HG03280 (cell line): ENCODE measurements at regions not wholly inside any gene's neighbourhood (a gene's known extent, or its start where the extent isn't known, plus 50 kb on each side); places are given as distances from the start of the nearest gene placed in this dataset.
"Not testable (repeated sequence)": the region's sequence is repeated elsewhere in the genome, so short reads cannot be mapped to it uniquely, and the experiment has no call there.

ENCODE experiments used
- ATAC-seq: cut with Tn5 transposase; IDR thresholded peaks from one replicate; pipeline ENCODE4 v1.9.1; 2021; ENCODE audit warnings: mild to moderate bottlenecking, moderate library complexity; ENCODE audit not compliant: unreplicated experiment

DNA sequence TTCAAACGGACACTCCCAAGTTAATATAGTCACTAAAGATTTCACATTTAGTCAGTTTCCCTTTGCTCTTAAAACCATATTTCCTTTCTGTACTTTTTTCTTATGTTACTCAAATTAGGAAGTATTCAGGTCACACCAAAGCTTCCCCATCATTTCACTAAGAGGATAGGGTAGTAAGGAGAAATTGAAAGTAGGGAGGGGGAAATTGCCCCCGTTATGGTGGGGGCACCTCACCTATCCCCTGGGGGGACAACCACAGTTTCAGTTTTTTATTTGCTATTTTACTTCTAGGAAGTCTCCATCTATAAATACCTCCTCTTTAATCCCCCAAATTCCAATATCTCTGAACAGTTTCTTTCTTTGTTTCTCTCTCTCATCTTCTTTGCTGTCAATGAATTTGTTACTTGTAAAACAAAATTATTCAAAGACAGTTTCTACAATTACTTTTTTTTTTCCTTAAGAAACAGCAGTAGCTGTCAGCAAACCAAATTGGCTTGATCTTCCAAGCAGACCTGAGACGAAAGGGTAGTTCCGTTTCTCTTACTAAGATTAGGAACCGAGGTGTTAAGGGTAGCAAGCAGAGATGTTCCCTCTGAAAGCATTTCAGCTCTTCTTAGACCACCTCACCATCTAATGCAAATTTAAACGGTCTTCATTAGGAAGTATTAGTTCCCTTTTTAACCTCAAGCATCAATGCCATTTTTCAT lies 160.2 kb upstream of the KLF3 start:
- ATAC-seq, result peak; percentile 87

DNA sequence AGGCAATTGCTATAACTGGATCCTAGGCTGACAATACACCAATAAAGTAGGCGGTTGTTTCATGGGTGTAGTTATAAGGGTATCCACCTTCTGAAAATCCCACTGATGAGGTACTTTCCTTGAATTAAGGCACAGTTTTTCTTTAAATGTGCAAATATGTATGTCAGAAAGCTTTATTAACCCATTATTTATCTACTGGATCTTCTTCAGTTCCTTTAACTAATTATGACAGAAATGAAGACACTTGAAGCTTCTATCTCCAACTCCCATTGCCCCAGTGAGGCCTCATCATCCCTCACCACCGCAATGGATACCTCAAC lies 159.6 kb upstream of the KLF3 start:
- ATAC-seq, result no peak

DNA sequence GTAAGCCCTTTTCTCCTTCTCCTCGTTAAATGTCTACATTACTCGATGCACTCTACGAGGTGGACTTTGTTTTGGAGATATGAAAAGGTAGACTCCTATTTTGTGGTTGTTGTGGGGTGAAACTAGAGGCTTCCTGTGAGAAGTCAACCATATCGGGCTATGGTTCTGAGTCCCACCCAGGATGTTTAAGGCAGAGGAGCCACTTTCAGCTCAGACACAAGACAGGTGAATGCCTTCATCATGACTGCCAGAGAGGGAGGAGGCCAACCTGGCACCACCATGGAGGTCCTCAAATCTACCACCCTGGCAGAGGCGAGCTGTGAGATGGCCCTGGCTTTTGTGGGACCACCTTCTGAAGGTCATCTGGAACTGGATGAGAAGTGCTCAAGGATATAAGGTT lies 154.4 kb upstream of the KLF3 start:
- no peak for ATAC-seq

DNA sequence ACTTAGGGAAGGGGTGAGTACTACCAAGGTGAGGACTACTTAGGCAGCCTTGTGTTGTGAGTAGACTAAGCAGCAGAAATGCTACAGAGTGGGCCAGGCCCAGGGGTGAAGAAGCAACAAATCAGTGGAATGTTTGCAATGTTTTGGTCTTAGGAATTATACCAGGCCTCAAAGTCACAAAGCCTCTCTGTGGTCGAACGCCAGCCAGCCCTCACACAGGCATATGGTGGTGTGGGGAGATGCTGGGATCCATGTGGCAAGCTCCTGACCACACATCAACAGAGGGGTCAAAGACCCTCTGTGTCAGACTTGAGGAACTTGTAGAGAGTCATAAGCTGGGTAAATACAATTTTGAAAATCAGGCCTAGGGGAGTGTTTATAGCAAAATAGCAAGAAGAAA lies 153.8 kb upstream of the KLF3 start:
- no peak for ATAC-seq

DNA sequence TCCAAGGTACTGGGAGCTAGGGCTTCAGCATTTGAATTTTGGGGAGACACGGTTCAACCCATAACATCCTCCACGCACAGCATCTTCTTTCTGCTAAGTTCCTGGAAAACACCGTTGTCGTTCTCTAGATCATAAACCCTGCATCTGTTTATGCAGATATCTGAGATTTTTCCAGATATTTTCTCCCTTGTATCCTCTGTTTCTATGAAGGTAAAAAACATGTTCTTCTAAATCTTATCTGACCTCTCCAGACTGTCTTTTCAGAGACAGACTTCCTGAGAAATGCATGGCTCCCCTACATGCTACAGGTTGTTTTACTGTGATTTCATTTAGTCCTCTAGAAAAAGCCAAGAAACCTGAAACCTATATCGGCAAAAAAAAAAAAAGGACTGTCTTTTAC lies 152.3 kb upstream of the KLF3 start:
- ATAC-seq, result no peak

DNA sequence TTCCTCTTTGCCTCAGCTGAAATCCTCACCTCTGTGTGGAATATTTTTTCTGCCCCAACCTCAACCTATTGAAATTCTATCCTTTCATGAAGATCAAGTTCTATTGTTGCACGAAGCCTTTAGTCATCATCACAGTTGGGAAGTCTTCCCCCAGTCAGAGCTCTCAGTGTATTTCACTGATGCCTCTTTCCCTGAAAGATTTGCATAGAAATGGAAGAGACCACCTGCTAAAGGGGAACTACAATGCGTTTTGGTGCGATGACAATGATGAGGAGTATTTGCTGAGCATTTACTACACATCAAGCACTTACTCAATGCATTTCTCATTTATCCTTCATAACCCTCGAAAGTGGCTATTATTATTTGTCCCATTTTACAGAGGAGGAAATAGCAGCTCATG lies 151.2 kb upstream of the KLF3 start:
- ATAC-seq, result no peak

DNA sequence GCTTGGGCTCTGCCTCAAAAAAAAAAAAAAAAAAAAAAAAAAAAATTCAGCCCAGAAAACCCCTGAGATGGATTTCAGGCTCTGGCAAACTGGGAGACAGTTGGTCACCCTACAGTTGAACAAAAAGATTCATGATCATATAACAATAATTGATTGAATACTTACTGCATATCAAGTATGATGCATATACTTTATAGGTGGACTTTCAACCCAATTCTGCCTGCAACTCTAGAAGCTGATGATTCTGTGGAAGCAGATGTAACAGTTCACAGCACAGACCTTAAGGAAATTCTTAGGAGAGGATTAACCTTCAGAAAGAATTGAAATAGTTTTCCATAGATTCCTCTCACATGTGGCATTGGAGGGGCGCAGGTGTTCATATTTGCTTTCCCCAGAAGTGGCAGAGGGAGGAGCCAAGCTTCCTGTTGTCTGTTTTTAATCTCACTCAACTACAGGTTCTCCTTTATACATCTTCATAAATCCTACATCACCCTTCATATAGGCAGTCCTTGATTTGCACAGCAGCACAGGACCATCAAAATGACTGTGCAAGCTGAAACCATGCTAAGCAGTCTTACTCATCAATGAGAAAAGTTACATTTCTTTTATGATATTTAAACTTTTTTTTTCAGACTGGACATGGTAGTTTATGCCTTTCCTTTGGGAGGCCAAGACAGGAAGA lies 149.4 kb upstream of the KLF3 start:
- ATAC-seq, result no peak

DNA sequence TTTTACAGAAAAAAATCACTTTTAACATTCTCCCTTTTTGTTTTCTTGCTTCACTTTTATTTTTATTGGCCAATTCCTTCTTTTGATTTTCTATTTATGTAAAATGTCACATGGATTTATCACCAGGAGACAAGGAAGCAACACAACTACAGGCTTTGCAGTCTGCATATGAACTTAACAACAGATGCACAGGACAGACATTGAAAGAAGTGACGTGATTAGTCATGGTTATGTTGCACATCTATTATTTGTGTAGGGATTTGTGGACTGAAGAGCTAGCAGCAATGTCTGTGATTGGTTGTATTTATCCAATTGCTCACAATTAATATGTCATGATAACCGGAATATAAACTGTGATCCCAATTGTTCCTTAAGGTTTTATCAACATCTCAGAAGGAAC lies 147.8 kb upstream of the KLF3 start:
- ATAC-seq, result no peak

DNA sequence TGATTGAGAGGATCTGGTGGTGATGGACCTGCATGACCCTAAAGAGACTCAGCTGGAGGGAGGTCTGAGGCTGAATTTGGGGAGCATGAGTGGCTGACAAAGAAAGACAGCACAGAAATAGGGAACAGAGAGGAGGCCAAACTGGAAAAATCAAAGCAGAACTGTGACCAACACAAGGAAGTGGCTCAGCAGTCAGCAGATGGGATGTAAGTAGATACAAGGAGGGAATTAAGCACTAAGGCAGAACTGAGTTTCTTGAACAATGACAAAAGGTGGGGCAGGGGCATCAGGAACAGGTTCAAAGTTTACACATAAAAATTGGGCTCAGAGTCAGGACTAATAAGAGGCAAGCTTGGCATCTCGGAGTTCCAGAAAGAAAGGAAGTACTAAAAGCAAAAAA lies 144.3 kb upstream of the KLF3 start:
- ATAC-seq, result no peak

DNA sequence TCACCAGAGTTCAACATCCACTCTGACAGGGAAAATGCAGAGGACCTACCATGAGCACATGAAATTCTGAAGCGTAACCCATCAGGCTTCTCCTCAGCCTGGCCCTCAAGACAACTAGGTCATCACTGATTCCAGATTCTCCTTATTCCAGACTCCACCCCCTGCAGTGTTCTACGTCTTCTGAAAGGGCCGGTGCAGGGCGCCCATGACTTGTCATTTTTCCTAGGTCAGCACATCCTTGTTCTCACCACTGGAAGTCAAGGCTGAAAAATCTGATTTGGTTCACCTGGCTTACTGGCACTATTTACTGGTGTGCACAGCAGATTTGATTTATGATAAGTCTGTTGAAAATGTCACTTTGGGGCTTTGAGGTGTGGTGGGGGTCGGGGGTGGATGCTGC lies 140.9 kb upstream of the KLF3 start:
- no peak for ATAC-seq

DNA sequence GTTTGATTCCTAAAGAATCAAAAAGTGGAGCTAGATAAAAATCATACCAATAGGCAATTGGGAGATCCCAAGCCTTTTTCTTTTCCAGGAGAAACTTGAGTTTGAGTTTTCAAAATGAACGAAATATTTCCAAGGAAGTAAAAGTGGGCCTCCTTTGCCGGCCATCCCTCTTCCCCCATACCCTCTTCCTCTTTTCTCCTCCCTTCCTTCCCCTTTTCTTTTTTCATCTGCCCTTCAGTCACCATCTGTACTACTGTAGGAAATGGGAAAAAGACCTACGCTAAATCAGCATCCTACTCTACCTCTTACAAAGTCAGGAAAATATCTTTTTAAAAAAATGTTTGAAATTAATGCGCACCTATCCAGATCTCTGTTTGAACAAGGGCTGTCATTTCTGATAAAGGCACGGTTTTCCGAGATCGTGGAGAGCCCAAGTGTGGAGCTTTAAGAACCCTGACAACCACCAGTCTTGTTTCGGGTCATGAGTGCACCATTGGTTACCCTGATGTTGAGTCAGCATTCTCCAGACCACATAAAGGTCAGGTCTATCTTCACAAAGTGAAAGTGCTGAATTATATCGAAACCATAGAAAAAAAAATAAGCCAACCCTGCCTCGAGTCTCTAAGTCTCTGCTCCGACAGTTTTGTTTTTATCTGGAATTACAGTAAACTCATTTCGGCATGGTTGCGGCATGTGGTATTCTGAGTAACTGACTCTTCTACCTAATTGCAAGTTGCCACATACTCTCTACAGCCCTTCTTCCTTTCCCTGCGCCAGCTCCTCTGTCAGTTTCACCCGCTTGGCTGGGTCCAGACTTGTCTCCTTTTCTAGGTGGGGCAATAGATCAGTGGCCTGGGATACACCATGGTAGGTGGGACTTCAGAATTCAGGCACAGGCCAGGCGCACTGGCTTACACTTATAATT lies 140.2 kb upstream of the KLF3 start:
- peak; percentile 96 for ATAC-seq

DNA sequence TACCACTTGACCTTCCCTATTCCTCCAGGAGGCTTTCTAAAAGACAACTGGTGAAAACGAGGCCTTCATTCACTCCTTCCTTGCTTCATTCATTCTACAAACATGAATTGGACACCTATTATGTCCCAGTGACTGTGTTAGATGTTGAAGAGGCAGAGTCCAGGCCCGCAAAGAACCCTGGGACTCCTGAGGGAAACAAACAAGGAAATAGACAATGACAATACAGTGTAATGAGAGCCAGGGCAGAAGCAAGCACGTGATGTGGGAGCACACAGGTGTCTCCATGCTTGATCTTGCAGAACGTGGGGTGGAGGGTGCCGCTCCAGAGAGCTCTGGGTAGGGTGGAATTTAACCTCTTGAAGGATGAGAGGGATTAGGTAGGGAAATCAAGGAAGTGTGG lies 137.6 kb upstream of the KLF3 start:
- ATAC-seq, result no peak

DNA sequence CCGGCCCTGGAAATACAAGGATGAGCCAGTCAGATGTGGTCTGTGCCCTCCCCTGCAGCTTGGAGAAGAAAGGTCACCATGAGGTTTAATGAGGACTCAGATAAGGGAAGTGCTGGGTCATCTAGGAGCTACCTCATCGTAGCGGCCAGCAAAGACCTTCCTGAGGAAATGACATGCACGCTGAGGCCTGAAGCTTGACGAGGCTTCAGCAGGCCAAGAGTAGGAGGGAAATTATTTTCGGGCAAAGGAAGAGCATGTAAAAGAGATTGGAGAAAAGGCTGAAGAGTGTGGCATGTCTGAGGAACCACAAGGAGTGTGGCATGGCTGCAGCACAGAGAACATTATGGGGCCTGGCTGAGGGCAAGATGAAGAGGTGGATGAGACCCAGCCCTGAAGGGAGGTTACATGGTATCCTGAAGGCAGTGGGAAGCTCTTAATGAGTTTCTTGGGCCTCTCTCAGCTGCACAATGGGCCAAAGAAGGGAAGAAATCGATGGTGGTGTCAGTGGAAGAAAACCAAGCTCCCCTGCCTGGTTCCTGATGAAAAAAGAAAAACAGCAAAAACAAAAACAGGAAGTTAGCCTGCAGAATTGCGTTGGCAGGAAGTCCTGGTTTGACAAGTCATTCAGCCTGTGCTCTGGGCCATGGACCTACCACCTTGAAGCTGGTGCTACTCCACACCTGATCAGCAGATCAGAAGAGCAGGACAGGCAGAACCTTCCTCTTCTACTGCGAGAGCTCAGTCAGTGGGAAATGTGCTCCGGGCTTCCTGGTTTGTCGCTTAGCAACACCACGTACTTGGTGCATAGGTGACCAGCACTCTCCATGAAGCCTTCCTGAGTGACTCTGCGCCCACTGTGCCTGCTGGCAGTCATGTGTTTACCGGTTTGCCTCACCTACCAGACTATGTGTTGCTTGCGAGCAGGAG lies 134.5 kb upstream of the KLF3 start:
- peak; percentile 81 for ATAC-seq

DNA sequence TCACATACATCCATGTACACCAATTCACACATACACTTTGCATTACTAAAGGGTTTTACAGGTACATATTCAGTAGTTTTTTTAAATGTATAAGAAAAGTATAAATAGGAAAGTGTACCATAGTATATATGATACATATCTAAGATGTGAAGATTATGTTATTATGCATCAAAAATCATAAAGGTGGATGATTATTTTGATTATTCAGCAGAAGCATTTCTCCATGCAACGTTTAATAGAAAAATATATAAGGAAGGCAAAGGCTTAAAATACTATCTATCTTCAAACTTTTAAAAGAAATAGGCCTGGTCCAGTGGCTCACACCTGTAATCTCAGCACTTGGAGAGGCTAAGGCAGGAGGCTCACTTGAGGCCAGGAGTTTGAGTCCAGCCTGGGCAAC lies 133.5 kb upstream of the KLF3 start:
- no peak for ATAC-seq

DNA sequence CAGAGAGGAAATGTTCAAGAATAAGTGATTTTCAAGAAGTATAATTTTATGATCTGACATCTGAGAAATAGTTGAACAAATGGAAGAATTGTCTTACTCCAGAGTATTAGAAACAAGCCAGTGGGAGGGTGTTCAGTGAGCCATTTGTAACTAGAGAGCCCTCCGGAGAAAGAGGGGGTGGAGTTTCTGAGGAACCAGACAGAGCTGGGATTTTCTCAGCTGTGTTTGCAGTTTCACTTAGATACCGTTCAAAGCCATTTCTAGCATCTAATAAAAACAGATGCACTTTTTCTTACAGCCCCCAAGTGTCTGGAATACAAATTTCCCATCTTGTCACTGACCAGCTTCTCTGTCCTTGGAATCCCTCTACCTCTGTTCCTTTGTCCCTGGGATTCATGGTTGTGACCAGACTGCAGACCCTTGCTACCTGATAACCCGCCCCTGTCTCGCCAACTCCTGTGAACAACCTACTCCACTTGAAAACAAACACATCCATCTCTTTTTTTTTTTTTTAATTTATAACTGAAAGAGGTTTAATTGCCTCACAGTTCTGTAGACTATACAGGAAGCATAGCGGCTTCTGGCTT lies 132.8 kb upstream of the KLF3 start:
- ATAC-seq, result no peak

DNA sequence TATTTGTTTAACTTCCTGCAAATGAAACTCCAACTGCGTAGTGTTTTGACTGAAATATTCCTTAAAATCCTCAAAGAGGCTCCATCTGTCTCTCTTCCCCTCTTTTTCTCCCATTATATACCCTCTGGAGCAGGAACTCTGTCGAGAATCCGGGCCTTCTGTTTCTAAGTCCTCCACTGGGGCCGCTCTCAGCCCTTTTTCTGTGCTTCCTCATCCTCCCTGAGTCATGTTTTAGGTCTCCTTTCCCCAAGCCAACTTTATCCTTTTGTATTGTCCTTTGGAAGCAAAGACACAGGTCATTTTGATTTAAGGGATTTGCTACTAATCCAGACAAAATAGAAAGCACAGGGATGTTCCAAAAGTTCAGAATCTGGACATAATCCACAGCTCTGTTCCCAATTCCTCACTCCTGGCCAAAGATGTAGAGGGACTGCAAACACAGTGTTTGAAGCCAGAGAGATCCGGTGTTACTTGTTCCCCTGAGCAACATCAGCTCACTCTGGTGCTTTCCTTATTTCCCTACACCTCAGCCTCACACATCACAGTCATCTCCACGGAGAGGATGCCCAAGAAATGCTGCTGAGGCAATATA lies 131.0 kb upstream of the KLF3 start:
- no peak for ATAC-seq

DNA sequence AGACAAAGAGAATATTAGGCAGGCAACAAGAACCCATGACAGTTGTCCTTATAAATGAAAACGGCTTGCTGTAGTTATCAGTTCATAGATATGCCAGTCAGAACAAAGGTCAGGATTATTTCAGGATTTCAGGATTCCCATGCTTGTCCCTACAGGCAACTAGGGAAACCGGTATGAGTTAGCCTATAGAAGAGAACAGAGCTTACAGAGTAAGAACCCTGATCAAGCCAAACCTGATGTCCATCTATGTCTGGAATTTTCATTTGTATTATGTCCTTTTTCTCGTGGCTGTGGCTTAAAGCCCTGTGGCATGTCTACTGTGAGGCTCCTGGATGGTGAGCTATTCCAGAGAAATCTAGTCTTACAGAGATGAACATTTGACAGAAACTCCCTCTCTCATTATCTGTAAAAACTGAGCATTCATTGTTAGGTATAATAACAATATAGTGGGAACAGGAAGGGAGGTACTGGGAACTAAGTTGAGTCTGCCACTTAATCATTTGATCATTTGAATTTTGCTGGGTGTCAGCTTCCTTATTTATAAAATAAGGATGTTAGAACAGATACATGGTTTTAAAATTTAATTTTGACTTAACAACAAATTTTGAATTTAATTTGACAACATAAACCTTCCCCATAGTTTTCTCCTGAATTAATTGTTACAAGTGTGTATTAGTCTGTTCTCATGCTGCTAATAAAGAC lies 129.5 kb upstream of the KLF3 start:
- ATAC-seq, result no peak

DNA sequence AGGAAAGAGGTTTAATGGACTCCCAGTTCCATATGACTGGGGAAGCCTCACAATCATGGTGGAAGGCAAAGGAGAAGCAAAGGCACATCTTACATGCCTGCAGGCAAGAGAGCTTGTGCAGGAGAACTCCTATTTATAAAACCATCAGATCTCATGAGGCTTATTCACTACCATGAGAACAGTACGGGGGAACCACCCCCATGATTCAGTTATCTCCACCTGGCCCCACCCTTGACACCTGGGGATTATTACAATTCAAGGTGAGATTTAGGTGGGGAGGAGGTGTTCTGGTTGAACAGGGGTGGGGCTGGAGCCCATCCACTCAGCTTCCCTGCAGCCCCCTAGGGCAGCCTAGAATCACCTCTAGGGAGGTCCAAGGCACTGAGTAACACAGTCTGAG lies 128.9 kb upstream of the KLF3 start:
- ATAC-seq, result not testable (repeated sequence)

DNA sequence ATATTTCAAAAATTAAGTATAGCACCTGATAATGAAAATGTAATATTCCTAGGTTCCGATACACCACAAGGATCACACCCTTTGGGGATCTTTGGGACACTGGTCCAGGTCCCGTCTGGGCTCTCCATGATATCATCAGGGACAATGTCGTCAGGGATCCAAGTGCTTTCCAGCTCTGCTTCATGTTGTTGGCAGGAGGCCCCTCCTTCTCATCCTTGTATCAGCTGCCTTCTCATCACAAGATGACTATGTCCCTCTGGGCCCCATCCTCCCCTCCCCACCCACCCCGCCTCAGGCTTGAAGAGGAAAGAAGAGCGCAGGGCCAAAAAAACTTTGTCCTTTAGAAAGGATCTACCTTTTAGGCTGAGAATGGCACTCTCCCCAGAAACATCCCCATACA lies 128.3 kb upstream of the KLF3 start:
- ATAC-seq, result no peak

DNA sequence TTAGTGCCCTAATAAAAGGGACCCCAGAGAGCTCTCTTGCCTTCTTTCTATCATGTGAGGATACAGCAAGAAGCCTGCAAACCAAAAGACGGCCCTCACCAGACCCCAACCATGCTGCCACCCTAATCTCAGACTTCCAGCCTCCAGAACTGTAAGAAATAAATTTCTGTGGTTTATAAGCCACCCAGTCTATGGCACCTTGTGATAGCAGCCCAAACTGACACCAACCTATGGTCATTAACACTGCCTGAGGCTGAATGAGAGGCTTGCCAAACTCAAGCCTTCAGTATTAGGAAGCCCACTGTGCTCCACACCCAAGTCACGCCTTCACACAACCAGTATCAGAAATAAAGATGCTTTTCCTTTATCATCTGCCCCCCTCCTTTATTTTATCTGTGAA lies 127.3 kb upstream of the KLF3 start:
- ATAC-seq, result no peak
